Cardiac fibroblast (primary cell): ENCODE measurements at regions not wholly inside any gene's neighbourhood (a gene's known extent, or its start where the extent isn't known, plus 50 kb on each side); places are given as distances from the start of the nearest gene placed in this dataset.

Experiments
- DNase-seq, 2 donors: peaks; one replicate each; pipeline versions ENCODE4 v3.0.0 to v3.0.0-alpha.2; 2010; ENCODE audit warnings: low read depth in 2 of 2
- H3K4me3 ChIP-seq, 2 donors: replicated peaks in 1 of 2; 1 replicate in 1 of 2; 2 replicates in 1 of 2; pipeline ENCODE4 v1.5.1; 2011; ENCODE audit warnings: low read depth in 2 of 2, low read length in 2 of 2, mild to moderate bottlenecking in 2 of 2, moderate library complexity in 1 of 2
- CTCF ChIP-seq: IDR thresholded peaks from one replicate; pipeline ENCODE4 v1.5.1; 2011; ENCODE audit warnings: low read depth, mild to moderate bottlenecking, low read length, inconsistent platforms

- no peak overlapping the region for H3K4me3 ChIP-seq
- DNase-seq = no peak
- TF ChIP-seq CTCF = no peak
These were observed 180.7 kb downstream of the RAD51AP2 start for GRCh38 chr2:17337507-17337906.

- TF ChIP-seq CTCF = no peak
- H3K4me3 ChIP-seq = no peak overlapping the region
- no peak for DNase-seq
These were observed 181.8 kb downstream of the RAD51AP2 start for GRCh38 chr2:17336458-17336857.

- H3K4me3 ChIP-seq = no peak overlapping the region
- no peak for TF ChIP-seq CTCF
- DNase-seq = no peak
These were observed 183.9 kb downstream of the RAD51AP2 start for GRCh38 chr2:17334300-17334699.

GRCh38 chr2:17331636-17332035, 186.6 kb downstream of the RAD51AP2 start:
- no peak for DNase-seq
- H3K4me3 ChIP-seq = no peak overlapping the region
- TF ChIP-seq CTCF = no peak

GRCh38 chr2:17328161-17328560, 190.1 kb downstream of the RAD51AP2 start:
- H3K4me3 ChIP-seq = no peak overlapping the region
- TF ChIP-seq CTCF = no peak
- no peak for DNase-seq

GRCh38 chr2:17327649-17328048, 190.6 kb downstream of the RAD51AP2 start:
- no peak for TF ChIP-seq CTCF
- no peak for DNase-seq
- H3K4me3 ChIP-seq = no peak overlapping the region

- H3K4me3 ChIP-seq = no peak overlapping the region
- DNase-seq = no peak
- TF ChIP-seq CTCF = no peak
These were observed 191.5 kb downstream of the RAD51AP2 start for GRCh38 chr2:17326717-17327116.
